Ovary (tissue), 7 donors: ENCODE measurements at regions not wholly inside any gene's neighbourhood (a gene's known extent, or its start where the extent isn't known, plus 50 kb on each side); places are given as distances from the start of the nearest gene placed in this dataset.

Source experiments
- DNase-seq, 5 donors: peaks; one replicate each; pipeline ENCODE4 v3.0.0-alpha.2; 2019 to 2020
- H3K27ac ChIP-seq, 2 donors: fragments of 200-600 bp; one replicate each; pipeline versions ENCODE4 v1.5.1 to v1.8.0; 2019 to 2022
- H3K27me3 ChIP-seq: fragments of 200-600 bp; one replicate; pipeline ENCODE4 v1.8.0; 2022
- H3K36me3 ChIP-seq: fragments of 200-600 bp; sonication (generic); one replicate; pipeline ENCODE4 v1.5.1; 2019
- H3K4me1 ChIP-seq: one replicate; pipeline ENCODE4 v1.8.1; 2013; ENCODE audit warnings: mild to moderate bottlenecking, moderate library complexity; ENCODE audit not compliant: insufficient read depth
- H3K4me3 ChIP-seq: fragments of 200-600 bp; sonication (generic); one replicate; pipeline ENCODE4 v1.5.1; 2017
- H3K9me3 ChIP-seq, 2 donors: fragments of 200-600 bp in 1 of 2; sonication (generic) in 1 of 2; one replicate each; pipeline versions ENCODE4 v1.5.1 to v1.8.1; 2013 to 2019; ENCODE audit warnings: mild to moderate bottlenecking in 1 of 2, moderate library complexity in 1 of 2
- EP300 ChIP-seq: sonication (generic); formaldehyde crosslinking; IDR thresholded peaks from one replicate; pipeline ENCODE4 v1.6.1; 2017; ENCODE audit warnings: antibody characterized with exemption
- POLR2A ChIP-seq: fragments of 450-650 bp; IDR thresholded peaks from one replicate; pipeline ENCODE4 v1.6.1; 2017; ENCODE audit warnings: antibody characterized with exemption, mild to moderate bottlenecking, moderate library complexity
- WGBS, 3 donors: extraction: QIAGEN DNeasy Blood & Tissue Kit in 1 of 3; methylation state at CpG; one replicate each; pipeline versions ENCODE4 v1.1.5 to v1.1.7; 2013 to 2017; 5-methylcytosine and 5-hydroxymethylcytosine counted together
- intact Hi-C, 4 donors: fragments of 100-400 bp; cut with DNase I; formaldehyde crosslinking; loops; one replicate each; pipeline versions ENCODE4 v1.11.0 to v1.15.1; 2022 to 2023
- TF ChIP-seq, protein P1 (sequence below), 3 donors: fragments of 450-650 bp in 2 of 3; fragments of 200-600 bp in 1 of 3; IDR thresholded peaks; one replicate each; pipeline versions ENCODE4 v1.5.1 to v1.8.0; 2016 to 2022; ENCODE audit warnings: antibody characterized with exemption in 3 of 3, mild to moderate bottlenecking in 1 of 3
- donor health status: DM: no; HTN: no; CAD: no; lungs with moderate emphysema.
- donor health status: DM: no; HTN: no; CAD: no.
- donor health status: Bipolar disorder and iron deficiency.
- donor health status: DM: no; HTN: no; CAD: no.
- donor health status: DM: yes; HTN: yes; CAD: no.

DNA sequence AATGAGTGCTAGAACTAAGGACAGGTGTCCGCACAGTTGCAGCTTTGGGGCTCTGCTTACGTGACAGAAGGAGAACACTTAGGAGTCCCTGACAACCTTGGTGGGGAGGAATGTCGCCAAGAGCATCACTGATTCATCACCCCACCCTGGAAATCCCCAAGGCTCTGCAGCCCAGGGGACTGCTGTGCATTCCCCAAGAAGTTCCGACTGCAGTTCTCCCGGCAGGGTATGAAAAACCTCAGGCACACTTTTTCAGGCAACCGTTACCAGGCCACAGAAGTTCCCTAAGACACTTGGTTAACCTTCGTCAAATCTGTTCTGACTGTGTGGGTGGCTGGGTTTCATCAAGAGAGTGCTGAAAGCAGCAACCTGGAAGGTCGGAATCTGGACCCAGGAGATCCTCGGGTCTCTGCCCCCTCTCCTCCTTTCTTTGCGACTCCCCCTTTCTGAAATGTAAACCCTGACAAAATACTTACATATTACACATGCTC is 192.1 kb upstream of the CXCR4 start:
- no peaks in the 10 kb centered on the region for H3K9me3 ChIP-seq
- intact Hi-C loops = no loop called here
- TF ChIP-seq EP300 (no peak), POLR2A (no peak)
- TF ChIP-seq, protein P1, sequence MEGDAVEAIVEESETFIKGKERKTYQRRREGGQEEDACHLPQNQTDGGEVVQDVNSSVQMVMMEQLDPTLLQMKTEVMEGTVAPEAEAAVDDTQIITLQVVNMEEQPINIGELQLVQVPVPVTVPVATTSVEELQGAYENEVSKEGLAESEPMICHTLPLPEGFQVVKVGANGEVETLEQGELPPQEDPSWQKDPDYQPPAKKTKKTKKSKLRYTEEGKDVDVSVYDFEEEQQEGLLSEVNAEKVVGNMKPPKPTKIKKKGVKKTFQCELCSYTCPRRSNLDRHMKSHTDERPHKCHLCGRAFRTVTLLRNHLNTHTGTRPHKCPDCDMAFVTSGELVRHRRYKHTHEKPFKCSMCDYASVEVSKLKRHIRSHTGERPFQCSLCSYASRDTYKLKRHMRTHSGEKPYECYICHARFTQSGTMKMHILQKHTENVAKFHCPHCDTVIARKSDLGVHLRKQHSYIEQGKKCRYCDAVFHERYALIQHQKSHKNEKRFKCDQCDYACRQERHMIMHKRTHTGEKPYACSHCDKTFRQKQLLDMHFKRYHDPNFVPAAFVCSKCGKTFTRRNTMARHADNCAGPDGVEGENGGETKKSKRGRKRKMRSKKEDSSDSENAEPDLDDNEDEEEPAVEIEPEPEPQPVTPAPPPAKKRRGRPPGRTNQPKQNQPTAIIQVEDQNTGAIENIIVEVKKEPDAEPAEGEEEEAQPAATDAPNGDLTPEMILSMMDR (IDR thresholded peaks at IDR 0.05) = no peak
- H3K4me1 ChIP-seq = no peaks in the 10 kb centered on the region
- H3K27me3 ChIP-seq = no peaks in the 10 kb centered on the region
- H3K4me3 ChIP-seq = no peak overlapping the region
- no peaks in the 10 kb centered on the region for H3K36me3 ChIP-seq
- no peak overlapping the region for H3K27ac ChIP-seq
- 61 to 69% (median 65%) methylated on average over 10 of the region's 10 CpGs for WGBS, 3 donors
- DNase-seq = no peak

DNA sequence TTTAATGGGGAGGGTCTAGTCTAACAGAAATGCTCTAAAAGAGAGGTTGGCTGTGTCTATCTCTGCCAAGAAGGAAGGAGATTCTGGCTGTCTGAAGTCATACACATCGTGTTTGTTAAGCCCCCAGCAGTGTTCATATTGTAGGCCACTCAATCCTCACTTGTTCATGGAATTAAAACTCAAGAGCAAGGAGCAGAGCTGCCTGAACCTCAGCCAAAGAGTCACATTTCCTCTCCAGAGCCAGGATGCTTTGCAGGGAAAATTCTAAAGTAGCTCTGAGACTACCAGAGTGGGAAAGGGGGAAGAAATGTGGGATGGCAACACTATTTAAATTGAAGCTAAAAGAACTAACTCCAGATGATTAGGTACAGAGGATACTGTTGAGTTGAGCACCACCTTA is 190.7 kb upstream of the CXCR4 start:
- TF ChIP-seq, protein P1 (IDR thresholded peaks at IDR 0.05) = no peak
- no peak for TF ChIP-seq POLR2A
- TF ChIP-seq EP300 = no peak
- no peaks in the 10 kb centered on the region for H3K4me1 ChIP-seq
- DNase-seq = no peak
- H3K36me3 ChIP-seq = no peaks in the 10 kb centered on the region
- H3K9me3 ChIP-seq = no peaks in the 10 kb centered on the region
- no peaks in the 10 kb centered on the region for H3K27me3 ChIP-seq
- H3K27ac ChIP-seq = no peak overlapping the region
- WGBS, 3 donors = 48 to 67% (median 66%) methylated on average over 1 of the region's 1 CpG
- no peak overlapping the region for H3K4me3 ChIP-seq
- intact Hi-C loops = no loop called here

DNA sequence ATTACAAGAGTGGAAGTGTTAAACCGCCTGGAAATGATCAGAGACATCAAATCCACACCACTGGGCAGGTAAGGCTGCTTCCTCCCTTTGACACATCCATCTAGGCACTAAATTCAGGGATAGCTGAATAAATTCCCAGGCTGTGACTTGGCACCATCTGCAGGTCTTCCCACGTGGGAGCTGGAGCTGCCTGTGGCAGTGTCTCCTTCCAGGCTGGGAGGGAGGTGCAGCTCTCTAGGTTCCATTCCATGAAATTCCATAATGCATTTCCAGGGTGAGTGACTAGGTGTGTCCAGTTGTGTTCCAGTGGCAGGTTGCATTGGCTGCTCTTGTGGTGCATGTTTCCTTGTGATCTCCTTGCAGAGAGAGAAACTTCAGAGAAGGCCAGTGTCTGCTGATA is 188.9 kb upstream of the CXCR4 start:
- no peaks in the 10 kb centered on the region for H3K9me3 ChIP-seq
- H3K4me1 ChIP-seq = no peaks in the 10 kb centered on the region
- H3K27ac ChIP-seq = no peak overlapping the region
- H3K27me3 ChIP-seq = no peaks in the 10 kb centered on the region
- DNase-seq = no peak
- intact Hi-C loops = no loop called here
- H3K4me3 ChIP-seq = no peak overlapping the region
- TF ChIP-seq, protein P1 (IDR thresholded peaks at IDR 0.05) = no peak
- TF ChIP-seq EP300 = no peak
- TF ChIP-seq POLR2A = no peak
- H3K36me3 ChIP-seq = no peaks in the 10 kb centered on the region
- 58 to 67% (median 59%) methylated on average over 2 of the region's 2 CpGs for WGBS, 3 donors

- no peaks in the 10 kb centered on the region for H3K27me3 ChIP-seq
- no peak for TF ChIP-seq EP300
- TF ChIP-seq POLR2A = no peak
- TF ChIP-seq, protein P1 (IDR thresholded peaks at IDR 0.05) = no peak
- intact Hi-C loops = no loop called here
- no peaks in the 10 kb centered on the region for H3K9me3 ChIP-seq
- H3K4me3 ChIP-seq = no peak overlapping the region
- no peaks in the 10 kb centered on the region for H3K36me3 ChIP-seq
- no peak overlapping the region for H3K27ac ChIP-seq
- WGBS, 3 donors = 50 to 61% (median 60%) methylated on average over 7 of the region's 7 CpGs
- no peak for DNase-seq
- no peaks in the 10 kb centered on the region for H3K4me1 ChIP-seq
Observed at GRCh38 chr2:136305517-136306192, 187.7 kb upstream of the CXCR4 start.
